ENCODE measurements at regions not wholly inside any gene's neighbourhood (a gene's known extent, or its start where the extent isn't known, plus 50 kb on each side); places are given as distances from the start of the nearest gene placed in this dataset.

GRCh38 chr3:72149645-72150300, 364.8 kb upstream of the PROK2 start:
- TF ChIP-seq, protein P1, sequence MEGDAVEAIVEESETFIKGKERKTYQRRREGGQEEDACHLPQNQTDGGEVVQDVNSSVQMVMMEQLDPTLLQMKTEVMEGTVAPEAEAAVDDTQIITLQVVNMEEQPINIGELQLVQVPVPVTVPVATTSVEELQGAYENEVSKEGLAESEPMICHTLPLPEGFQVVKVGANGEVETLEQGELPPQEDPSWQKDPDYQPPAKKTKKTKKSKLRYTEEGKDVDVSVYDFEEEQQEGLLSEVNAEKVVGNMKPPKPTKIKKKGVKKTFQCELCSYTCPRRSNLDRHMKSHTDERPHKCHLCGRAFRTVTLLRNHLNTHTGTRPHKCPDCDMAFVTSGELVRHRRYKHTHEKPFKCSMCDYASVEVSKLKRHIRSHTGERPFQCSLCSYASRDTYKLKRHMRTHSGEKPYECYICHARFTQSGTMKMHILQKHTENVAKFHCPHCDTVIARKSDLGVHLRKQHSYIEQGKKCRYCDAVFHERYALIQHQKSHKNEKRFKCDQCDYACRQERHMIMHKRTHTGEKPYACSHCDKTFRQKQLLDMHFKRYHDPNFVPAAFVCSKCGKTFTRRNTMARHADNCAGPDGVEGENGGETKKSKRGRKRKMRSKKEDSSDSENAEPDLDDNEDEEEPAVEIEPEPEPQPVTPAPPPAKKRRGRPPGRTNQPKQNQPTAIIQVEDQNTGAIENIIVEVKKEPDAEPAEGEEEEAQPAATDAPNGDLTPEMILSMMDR (IDR thresholded peaks at IDR 0.05) = no peak
- no peaks in the 10 kb centered on the region for H3K36me3 Mint-ChIP-seq (ENCODE audit: low read depth)
- ChIA-PET POLR2A (no interaction called here), CTCF (no interaction called here)
- H3K9me3 Mint-ChIP-seq = peaks cover 4% of the 10 kb centered on the region
- H3K4me1 Mint-ChIP-seq = peaks cover 29% of the 10 kb centered on the region
- H3K4me3 Mint-ChIP-seq = no peak overlapping the region
- ATAC-seq (ENCODE audit: low read depth) = no peak
- intact Hi-C loops (cut with micrococcal nuclease) = loop anchor here (2.0 kb wide), 1 partner anchor 15 kb away; no protein-coding TSS in a partner anchor
- DNase-seq = no peak
- peaks cover 4% of the 10 kb centered on the region for H3K27me3 Mint-ChIP-seq
- H3K27ac Mint-ChIP-seq = no peak overlapping the region

DNA sequence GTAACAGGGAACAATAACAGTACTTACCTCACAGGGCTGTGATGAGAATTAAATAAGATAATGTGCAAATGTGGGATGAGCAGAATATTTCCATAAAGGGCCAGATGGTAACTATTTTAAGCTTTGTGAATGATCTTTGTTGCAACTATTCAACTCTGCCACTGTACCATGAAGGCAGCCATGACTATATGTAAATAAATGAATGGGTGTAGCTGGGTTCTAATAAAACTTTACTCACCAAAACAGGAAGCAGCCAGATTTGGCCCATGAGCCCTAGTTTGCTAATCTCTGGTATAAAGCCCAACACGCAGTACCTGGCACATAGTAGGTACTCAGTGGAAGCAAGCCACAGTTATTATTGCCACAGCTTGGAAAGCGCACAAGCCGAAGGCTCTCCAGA, 362.7 kb upstream of the PROK2 start:
- POLR2A ChIA-PET = interaction anchor here (1.0 to 1.1 kb wide), 2 partner anchors 9 to 16 kb away, joined by 3 to 4 read pairs; no protein-coding TSS in a partner anchor
- peaks cover 4% of the 10 kb centered on the region for H3K27me3 Mint-ChIP-seq
- no peak for ATAC-seq (ENCODE audit: low read depth)

GRCh38 chr3:72145506-72146380, 360.8 kb upstream of the PROK2 start:
- H3K36me3 Mint-ChIP-seq (ENCODE audit: low read depth) = no peaks in the 10 kb centered on the region
- intact Hi-C loops (cut with micrococcal nuclease) = loop anchor here (2.0 kb wide), 1 partner anchor 13 kb away; no protein-coding TSS in a partner anchor
- peaks cover 58% of the 10 kb centered on the region for H3K4me1 Mint-ChIP-seq
- no peak overlapping the region for H3K4me3 Mint-ChIP-seq
- H3K27me3 Mint-ChIP-seq = peaks cover 4% of the 10 kb centered on the region
- ChIA-PET POLR2A (interaction anchor here (0.6 kb wide), 1 partner anchor 32 kb away, joined by 3 read pairs; no protein-coding TSS in a partner anchor), CTCF (no interaction called here)
- no peaks in the 10 kb centered on the region for H3K9me3 Mint-ChIP-seq
- no peak for ATAC-seq (ENCODE audit: low read depth)
- H3K27ac Mint-ChIP-seq = no peak overlapping the region
- TF ChIP-seq, protein P1 (IDR thresholded peaks at IDR 0.05) = no peak
- DNase-seq = no peak

More for the DNA sequence above, 362.7 kb upstream of the PROK2 start:
- Mint-ChIP-seq H3K9me3 (no peaks in the 10 kb centered on the region), H3K36me3 (ENCODE audit: low read depth) (no peaks in the 10 kb centered on the region), H3K27ac (no peak overlapping the region), H3K4me3 (no peak overlapping the region), H3K4me1 (peaks cover 41% of the 10 kb centered on the region)
- intact Hi-C loops (cut with micrococcal nuclease) = no loop called here
- TF ChIP-seq, protein P1 (IDR thresholded peaks at IDR 0.05) = no peak
- CTCF ChIA-PET = interaction anchor here (0.9 kb wide), 1 partner anchor 9 kb away, joined by 3 read pairs; no protein-coding TSS in a partner anchor
- DNase-seq = no peak

DNA sequence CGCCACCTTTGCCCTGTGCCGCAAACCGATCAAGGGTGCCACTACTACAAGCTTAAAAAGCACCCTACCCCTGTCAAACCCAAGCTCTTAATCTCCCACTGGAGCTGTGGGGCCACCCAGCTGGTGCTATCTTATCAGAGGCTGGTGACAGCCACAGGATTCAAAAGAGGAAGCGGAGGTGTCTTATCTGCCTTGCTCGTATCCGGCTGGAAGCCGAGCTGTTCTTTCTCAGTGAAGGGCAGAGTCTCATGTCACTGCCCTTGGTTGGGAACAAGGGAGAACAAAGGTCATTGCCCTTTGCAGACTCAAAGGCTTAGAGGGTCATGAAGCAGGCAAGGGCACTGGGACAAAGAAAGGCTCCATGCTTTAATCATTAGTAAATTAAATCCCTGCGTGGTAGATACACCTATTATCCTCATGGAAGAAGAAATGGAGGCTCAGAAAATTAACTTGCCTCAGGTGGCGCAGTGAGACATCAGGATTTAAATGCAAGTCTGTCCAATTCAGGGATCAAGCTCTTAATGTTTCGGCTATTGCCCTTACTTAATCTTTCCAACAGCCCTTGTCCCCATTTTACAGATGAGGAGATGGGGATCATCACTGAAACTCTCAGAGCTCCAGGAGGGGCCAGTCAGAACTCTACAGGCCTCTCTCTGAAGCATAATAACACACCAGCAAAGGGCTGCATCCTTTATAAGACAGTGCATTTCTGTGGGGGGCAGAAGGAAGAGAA, 360.0 kb upstream of the PROK2 start:
- H3K9me3 Mint-ChIP-seq = no peaks in the 10 kb centered on the region
- no peaks in the 10 kb centered on the region for H3K36me3 Mint-ChIP-seq (ENCODE audit: low read depth)
- DNase-seq = no peak
- no peak overlapping the region for H3K27ac Mint-ChIP-seq
- peaks cover 58% of the 10 kb centered on the region for H3K4me1 Mint-ChIP-seq
- TF ChIP-seq, protein P1 (IDR thresholded peaks at IDR 0.05) = no peak
- ChIA-PET POLR2A (interaction anchor here (0.6 to 1.1 kb wide), 2 partner anchors 33 to 44 kb away, joined by 3 read pairs; no protein-coding TSS in a partner anchor), CTCF (interaction anchor here (0.7 kb wide), 1 partner anchor 676 kb away, joined by 3 read pairs; no protein-coding TSS in a partner anchor)
- peak overlapping the region; percentile 38 for H3K4me3 Mint-ChIP-seq
- peaks cover 4% of the 10 kb centered on the region for H3K27me3 Mint-ChIP-seq
- ATAC-seq (ENCODE audit: low read depth) = peak; percentile 76
- intact Hi-C loops (cut with micrococcal nuclease) = loop anchor here (2.0 kb wide), 1 partner anchor 14 kb away; no protein-coding TSS in a partner anchor
